ENCODE measurements at regions not wholly inside any gene's neighbourhood (a gene's known extent, or its start where the extent isn't known, plus 50 kb on each side); places are given as distances from the start of the nearest gene placed in this dataset.

GRCh38 chrX:125006704-125007103 is 313.0 kb upstream of the TEX13C start:
- DNase-seq = no peak

GRCh38 chrX:125012585-125012984 is 307.1 kb upstream of the TEX13C start:
- DNase-seq = no peak

- no peak for DNase-seq
Observed at GRCh38 chrX:125029131-125029530, 290.5 kb upstream of the TEX13C start.
